ENCODE measurements at regions not wholly inside any gene's neighbourhood (a gene's known extent, or its start where the extent isn't known, plus 50 kb on each side); places are given as distances from the start of the nearest gene placed in this dataset.

DNA sequence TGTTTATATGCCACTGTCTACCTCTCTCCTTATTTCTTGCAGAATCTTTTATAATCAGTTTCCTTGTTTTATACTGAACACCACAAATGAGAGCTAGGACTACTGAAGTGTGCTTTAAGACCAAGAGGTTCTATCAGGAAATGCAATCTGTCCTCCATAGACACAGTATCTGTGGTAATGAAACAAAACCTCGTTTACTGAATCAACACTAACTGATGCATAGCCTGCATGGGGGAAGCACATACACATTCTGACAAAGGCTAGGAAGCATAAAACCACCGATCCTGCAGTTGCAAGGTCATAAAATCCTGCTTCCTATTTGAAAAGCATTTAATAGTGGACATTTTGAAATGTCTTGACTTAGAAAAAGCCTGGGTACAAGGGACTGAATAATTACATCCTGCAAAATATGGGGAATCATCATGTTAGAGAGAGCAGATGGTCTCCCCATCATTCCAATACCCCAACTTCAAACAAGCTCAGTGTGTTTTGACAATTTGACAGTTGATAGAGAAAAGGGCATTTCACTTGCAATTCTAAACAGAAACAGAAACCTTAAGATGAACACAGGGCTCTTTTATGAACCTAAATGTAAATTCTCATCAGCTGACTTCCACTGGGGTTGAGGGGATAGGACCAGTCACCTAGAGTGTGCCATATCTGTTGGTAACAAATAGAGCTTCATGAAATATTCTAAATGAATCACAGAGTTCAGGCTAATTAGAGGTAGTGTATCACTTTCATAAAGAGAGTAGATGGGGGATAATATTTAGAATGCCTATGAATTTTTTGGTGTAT, 1845.6 kb upstream of the PIK3C3 start:
- POLR2A ChIA-PET, result no interaction called here
- TF ChIP-seq FOXA1 (IDR thresholded peaks at IDR 0.05) (no peak), NFRKB (IDR thresholded peaks at IDR 0.05) (no peak), SUZ12 (IDR thresholded peaks at IDR 0.05) (no peak), PKNOX1 (IDR thresholded peaks at IDR 0.05) (no peak), TARDBP (IDR thresholded peaks at IDR 0.05) (no peak), BHLHE40 (IDR thresholded peaks at IDR 0.05; ENCODE audit: borderline replicate concordance) (no peak), ZNF384 (IDR thresholded peaks at IDR 0.05) (no peak), SP1 (IDR thresholded peaks at IDR 0.05) (no peak), FOXK2 (IDR thresholded peaks at IDR 0.05) (no peak), ELF4 (IDR thresholded peaks at IDR 0.05) (no peak), LEF1 (IDR thresholded peaks at IDR 0.05; ENCODE audit: borderline replicate concordance) (no peak), FOXM1 (IDR thresholded peaks at IDR 0.05; ENCODE audit: borderline replicate concordance) (no peak), CTBP1 (IDR thresholded peaks at IDR 0.05; ENCODE audit: borderline replicate concordance) (no peak), HDGF (IDR thresholded peaks at IDR 0.05; ENCODE audit: borderline replicate concordance) (no peak), ARNT (IDR thresholded peaks at IDR 0.05) (no peak), L3MBTL2 (conservative IDR thresholded peaks at IDR 0.05) (no peak)
- DNase-seq (ENCODE audit: extremely low spot score), result peak; percentile 28
- CTCF ChIA-PET, result no interaction called here

- DNase-seq (ENCODE audit: extremely low spot score), result no peak
- CTCF ChIA-PET, result no interaction called here
- POLR2A ChIA-PET, result no interaction called here
- TF ChIP-seq ZNF384 (IDR thresholded peaks at IDR 0.05) (no peak), L3MBTL2 (conservative IDR thresholded peaks at IDR 0.05) (no peak), PKNOX1 (IDR thresholded peaks at IDR 0.05) (peak; percentile 20), ARNT (IDR thresholded peaks at IDR 0.05) (no peak), LEF1 (IDR thresholded peaks at IDR 0.05; ENCODE audit: borderline replicate concordance) (no peak), CTBP1 (IDR thresholded peaks at IDR 0.05; ENCODE audit: borderline replicate concordance) (no peak), FOXA1 (IDR thresholded peaks at IDR 0.05) (no peak)
Observed at GRCh38 chr18:40108596-40108995, 1846.4 kb upstream of the PIK3C3 start.

- ChIA-PET POLR2A (no interaction called here), CTCF (no interaction called here)
- DNase-seq (ENCODE audit: extremely low spot score), result no peak
- TF ChIP-seq NFRKB (IDR thresholded peaks at IDR 0.05) (no peak), L3MBTL2 (conservative IDR thresholded peaks at IDR 0.05) (no peak), ELF4 (IDR thresholded peaks at IDR 0.05) (no peak), FOXK2 (IDR thresholded peaks at IDR 0.05) (no peak), HDGF (IDR thresholded peaks at IDR 0.05; ENCODE audit: borderline replicate concordance) (no peak), PKNOX1 (IDR thresholded peaks at IDR 0.05) (no peak), LEF1 (IDR thresholded peaks at IDR 0.05; ENCODE audit: borderline replicate concordance) (no peak)
Observed at GRCh38 chr18:40102903-40103302, 1852.1 kb upstream of the PIK3C3 start.

DNA sequence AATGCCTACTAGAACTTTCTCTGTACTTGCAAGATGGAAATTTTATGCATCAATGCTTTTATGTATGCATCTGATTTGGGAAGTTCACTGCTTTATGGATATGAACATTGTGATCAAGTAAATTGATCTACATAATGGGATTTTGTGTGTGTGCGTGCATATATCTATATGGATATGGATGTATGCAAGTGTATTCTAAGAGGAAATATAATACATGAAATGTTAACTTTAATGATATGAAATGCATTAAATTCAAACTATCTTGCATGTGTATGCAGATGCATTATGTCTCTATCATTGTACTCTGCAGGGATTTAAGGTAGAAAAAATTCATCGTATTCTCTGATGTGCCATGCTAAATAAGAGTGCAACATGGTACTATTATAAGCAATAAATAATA, 1855.4 kb upstream of the PIK3C3 start:
- no peak for DNase-seq (ENCODE audit: extremely low spot score)
- TF ChIP-seq ZNF384 (IDR thresholded peaks at IDR 0.05) (no peak), FOXA1 (IDR thresholded peaks at IDR 0.05) (no peak), CTBP1 (IDR thresholded peaks at IDR 0.05; ENCODE audit: borderline replicate concordance) (no peak)
- ChIA-PET POLR2A (no interaction called here), CTCF (no interaction called here)

DNA sequence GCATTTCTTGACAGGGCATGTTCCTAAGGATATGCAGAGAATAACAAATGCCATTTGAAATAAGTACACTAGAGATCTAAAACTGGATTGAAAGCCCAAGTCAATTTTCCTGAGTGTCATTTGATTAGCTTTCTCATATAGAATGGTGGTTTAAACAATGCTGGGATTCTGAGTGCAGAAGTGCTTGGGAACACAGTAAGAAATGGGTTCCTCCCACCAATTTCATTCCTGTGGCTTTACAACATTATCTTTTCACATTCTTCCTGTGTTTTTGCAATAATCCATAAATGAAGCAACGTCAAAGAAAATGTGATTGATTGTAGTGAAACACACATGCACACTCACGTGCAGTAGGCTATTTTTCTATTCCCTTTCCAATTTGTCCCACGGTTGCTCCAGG, 1858.4 kb upstream of the PIK3C3 start:
- TF ChIP-seq ELF4 (IDR thresholded peaks at IDR 0.05) (no peak), FOXK2 (IDR thresholded peaks at IDR 0.05) (no peak), ZNF384 (IDR thresholded peaks at IDR 0.05) (no peak), PKNOX1 (IDR thresholded peaks at IDR 0.05) (no peak)
- POLR2A ChIA-PET, result no interaction called here

DNA sequence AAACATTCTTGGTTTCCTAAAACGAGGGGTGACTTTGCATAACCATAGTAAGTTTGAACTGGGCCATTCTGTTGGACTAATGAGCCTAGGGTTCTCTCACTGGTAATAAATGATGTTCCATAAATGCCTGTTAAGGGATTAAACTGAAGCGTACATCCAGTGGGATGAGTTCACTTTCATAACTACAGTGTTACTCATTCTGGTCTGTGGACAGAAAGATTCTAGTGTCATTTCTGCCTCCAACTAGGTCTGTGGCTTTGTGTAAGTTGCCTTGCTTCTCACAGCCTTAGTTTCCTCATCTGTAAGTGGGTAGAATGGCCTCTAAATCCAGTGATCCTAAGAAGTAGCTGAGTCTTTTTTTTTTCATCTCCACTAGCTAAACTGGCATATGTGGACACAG, 1860.6 kb upstream of the PIK3C3 start:
- ChIA-PET POLR2A (no interaction called here), CTCF (no interaction called here)
- DNase-seq (ENCODE audit: extremely low spot score), result no peak
- TF ChIP-seq FOXA1 (IDR thresholded peaks at IDR 0.05), result no peak
- no peak for TF ChIP-seq BHLHE40 (IDR thresholded peaks at IDR 0.05; ENCODE audit: borderline replicate concordance)
- TF ChIP-seq TARDBP (IDR thresholded peaks at IDR 0.05), result no peak
- no peak for TF ChIP-seq ELF4 (IDR thresholded peaks at IDR 0.05)

More for the DNA sequence above, 1858.4 kb upstream of the PIK3C3 start:
- no peak for DNase-seq (ENCODE audit: extremely low spot score)
- CTCF ChIA-PET, result no interaction called here

DNA sequence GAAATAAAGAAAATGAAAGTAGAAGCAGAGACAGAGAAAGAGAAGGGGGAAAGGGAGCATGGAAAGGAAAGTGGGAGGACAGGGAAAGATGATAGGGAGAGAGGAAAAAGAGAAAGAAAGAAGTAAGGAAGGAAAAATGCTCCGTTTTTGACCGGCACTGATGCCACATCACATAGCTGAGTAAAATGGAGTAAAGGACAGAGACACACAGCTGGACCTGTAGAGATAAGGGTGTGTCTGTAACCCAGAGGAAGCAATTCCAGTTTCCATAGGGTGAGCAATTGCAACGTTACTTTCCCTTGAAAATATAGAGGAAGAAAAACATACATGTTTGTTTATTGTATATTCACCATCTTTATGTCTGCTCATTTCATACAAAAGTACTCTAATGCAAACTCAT, 1866.9 kb upstream of the PIK3C3 start:
- CTCF ChIA-PET, result no interaction called here
- TF ChIP-seq TARDBP (IDR thresholded peaks at IDR 0.05) (no peak), FOXM1 (IDR thresholded peaks at IDR 0.05; ENCODE audit: borderline replicate concordance) (no peak), CTBP1 (IDR thresholded peaks at IDR 0.05; ENCODE audit: borderline replicate concordance) (no peak), ELF4 (IDR thresholded peaks at IDR 0.05) (no peak)
- POLR2A ChIA-PET, result no interaction called here

More for the DNA sequence above, 1866.9 kb upstream of the PIK3C3 start:
- no peak for DNase-seq (ENCODE audit: extremely low spot score)

Data from HEK293T (cell line).